Upper lobe of left lung (tissue), 4 donors: ENCODE measurements at regions not wholly inside any gene's neighbourhood (a gene's known extent, or its start where the extent isn't known, plus 50 kb on each side); places are given as distances from the start of the nearest gene placed in this dataset.

Experiments used
- EP300 ChIP-seq, 4 donors: sonication (generic); formaldehyde crosslinking; IDR thresholded peaks; one replicate each; pipeline ENCODE4 v1.5.1; 2017; ENCODE audit warnings: antibody characterized with exemption in 4 of 4, control low read depth in 2 of 4
- POLR2A ChIP-seq, 4 donors: fragments of 450-650 bp; IDR thresholded peaks; one replicate each; pipeline ENCODE4 v1.5.1; 2016 to 2017; ENCODE audit warnings: antibody characterized with exemption in 4 of 4, mild to moderate bottlenecking in 2 of 4
- POLR2AphosphoS5 ChIP-seq, 2 donors: sonication (generic); formaldehyde crosslinking; IDR thresholded peaks; one replicate each; pipeline ENCODE4 v1.5.1; 2017; ENCODE audit warnings: antibody characterized with exemption in 2 of 2
- TF ChIP-seq, protein P1 (sequence below), 6 experiments: fragments of 450-650 bp in 4 of 6; fragments of 200-600 bp in 2 of 6; sonication (generic) in 2 of 6; IDR thresholded peaks; one replicate each; pipeline ENCODE4 v1.5.1; 2016 to 2019; ENCODE audit warnings: antibody characterized with exemption in 6 of 6

DNA sequence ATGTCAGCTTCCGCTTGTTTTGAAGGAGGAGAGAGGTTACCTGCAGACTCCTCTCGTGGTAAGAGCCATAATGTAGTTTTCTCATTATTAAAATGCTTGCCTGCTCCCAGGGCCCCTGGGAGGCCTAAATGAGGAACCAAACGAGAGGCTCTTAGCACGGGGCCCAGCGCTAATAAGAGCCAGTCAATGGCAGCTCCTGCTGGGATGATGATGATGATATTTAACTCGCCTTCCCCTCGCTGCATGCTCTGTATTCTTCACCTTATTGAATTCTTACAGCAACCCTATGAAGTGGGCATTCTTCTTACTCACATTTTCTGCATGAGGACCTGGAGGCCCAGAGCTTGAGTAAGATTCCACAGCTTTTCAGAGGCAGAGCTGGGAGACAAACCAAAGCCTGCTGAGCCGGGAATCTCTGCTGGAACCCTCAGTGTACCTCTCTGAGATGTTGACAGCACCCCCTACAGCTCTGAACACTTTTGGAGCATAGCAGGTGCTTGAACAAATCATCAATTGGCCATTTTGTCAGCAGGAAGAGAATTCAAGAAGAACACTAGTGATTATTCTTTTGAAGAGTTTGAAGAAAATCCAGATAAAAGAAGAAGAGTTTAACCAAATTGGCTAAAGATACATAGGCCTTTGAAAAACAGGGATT, 93.1 kb upstream of the HABP2 start:
- TF ChIP-seq POLR2A (IDR thresholded peaks at IDR 0.05) (no peak), POLR2AphosphoS5 (IDR thresholded peaks at IDR 0.05) (no peak), EP300 (IDR thresholded peaks at IDR 0.05) (no peak)
- TF ChIP-seq, protein P1, sequence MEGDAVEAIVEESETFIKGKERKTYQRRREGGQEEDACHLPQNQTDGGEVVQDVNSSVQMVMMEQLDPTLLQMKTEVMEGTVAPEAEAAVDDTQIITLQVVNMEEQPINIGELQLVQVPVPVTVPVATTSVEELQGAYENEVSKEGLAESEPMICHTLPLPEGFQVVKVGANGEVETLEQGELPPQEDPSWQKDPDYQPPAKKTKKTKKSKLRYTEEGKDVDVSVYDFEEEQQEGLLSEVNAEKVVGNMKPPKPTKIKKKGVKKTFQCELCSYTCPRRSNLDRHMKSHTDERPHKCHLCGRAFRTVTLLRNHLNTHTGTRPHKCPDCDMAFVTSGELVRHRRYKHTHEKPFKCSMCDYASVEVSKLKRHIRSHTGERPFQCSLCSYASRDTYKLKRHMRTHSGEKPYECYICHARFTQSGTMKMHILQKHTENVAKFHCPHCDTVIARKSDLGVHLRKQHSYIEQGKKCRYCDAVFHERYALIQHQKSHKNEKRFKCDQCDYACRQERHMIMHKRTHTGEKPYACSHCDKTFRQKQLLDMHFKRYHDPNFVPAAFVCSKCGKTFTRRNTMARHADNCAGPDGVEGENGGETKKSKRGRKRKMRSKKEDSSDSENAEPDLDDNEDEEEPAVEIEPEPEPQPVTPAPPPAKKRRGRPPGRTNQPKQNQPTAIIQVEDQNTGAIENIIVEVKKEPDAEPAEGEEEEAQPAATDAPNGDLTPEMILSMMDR (IDR thresholded peaks at IDR 0.05) = no peak
